ENCODE measurements at regions not wholly inside any gene's neighbourhood (a gene's known extent, or its start where the extent isn't known, plus 50 kb on each side); places are given as distances from the start of the nearest gene placed in this dataset.
"Not testable (repeated sequence)": the region's sequence is repeated elsewhere in the genome, so short reads cannot be mapped to it uniquely, and the experiment has no call there.

DNA sequence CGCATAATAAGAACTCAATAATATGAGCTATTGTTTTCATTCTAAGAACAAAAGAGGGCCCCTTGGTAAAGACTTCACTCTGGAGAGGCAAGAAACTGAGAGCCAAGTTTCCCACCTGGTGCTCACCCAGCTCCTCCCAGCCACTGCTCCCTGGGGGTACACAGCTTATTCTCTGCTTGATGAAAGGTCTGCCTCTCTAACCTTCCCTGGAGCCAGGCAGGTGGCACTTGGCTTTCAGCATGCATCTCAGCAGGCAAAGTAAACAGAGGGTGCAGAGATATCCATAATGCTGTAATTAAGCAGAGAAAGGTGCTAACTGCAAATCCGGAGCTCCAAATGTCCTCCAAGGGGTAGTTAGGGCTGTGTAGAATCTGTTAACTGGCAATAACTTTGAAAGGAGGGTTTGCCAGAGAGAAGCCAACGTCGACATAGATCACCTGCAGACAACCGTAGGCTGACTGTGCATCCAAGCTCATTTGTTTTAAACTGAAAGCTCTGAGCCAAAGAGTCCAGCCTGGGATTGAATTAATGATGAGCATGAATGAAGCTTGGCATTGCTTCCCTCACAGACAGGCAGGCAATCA is 159.6 kb upstream of the PROK2 start:
- H3K4me3 ChIP-seq (ENCODE audit: severe bottlenecking), result no peak overlapping the region
- no peaks in the 10 kb centered on the region for H3K9me3 ChIP-seq (ENCODE audit: severe bottlenecking)
- H3K4me1 ChIP-seq (ENCODE audit: insufficient read depth, poor library complexity, severe bottlenecking), result no peaks in the 10 kb centered on the region
- TF ChIP-seq, protein P1, sequence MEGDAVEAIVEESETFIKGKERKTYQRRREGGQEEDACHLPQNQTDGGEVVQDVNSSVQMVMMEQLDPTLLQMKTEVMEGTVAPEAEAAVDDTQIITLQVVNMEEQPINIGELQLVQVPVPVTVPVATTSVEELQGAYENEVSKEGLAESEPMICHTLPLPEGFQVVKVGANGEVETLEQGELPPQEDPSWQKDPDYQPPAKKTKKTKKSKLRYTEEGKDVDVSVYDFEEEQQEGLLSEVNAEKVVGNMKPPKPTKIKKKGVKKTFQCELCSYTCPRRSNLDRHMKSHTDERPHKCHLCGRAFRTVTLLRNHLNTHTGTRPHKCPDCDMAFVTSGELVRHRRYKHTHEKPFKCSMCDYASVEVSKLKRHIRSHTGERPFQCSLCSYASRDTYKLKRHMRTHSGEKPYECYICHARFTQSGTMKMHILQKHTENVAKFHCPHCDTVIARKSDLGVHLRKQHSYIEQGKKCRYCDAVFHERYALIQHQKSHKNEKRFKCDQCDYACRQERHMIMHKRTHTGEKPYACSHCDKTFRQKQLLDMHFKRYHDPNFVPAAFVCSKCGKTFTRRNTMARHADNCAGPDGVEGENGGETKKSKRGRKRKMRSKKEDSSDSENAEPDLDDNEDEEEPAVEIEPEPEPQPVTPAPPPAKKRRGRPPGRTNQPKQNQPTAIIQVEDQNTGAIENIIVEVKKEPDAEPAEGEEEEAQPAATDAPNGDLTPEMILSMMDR (IDR thresholded peaks at IDR 0.05; ENCODE audit: poor library complexity, severe bottlenecking), result no peak
- no peaks in the 10 kb centered on the region for H3K36me3 ChIP-seq (ENCODE audit: low read depth)
- no peak overlapping the region for H3K27ac ChIP-seq (ENCODE audit: poor library complexity, severe bottlenecking)
- no peaks in the 10 kb centered on the region for H3K27me3 ChIP-seq (ENCODE audit: insufficient read depth, poor library complexity, severe bottlenecking)
- DNase-seq (ENCODE audit: low spot score), result no peak
- ATAC-seq (ENCODE audit: low read depth), result no peak

DNA sequence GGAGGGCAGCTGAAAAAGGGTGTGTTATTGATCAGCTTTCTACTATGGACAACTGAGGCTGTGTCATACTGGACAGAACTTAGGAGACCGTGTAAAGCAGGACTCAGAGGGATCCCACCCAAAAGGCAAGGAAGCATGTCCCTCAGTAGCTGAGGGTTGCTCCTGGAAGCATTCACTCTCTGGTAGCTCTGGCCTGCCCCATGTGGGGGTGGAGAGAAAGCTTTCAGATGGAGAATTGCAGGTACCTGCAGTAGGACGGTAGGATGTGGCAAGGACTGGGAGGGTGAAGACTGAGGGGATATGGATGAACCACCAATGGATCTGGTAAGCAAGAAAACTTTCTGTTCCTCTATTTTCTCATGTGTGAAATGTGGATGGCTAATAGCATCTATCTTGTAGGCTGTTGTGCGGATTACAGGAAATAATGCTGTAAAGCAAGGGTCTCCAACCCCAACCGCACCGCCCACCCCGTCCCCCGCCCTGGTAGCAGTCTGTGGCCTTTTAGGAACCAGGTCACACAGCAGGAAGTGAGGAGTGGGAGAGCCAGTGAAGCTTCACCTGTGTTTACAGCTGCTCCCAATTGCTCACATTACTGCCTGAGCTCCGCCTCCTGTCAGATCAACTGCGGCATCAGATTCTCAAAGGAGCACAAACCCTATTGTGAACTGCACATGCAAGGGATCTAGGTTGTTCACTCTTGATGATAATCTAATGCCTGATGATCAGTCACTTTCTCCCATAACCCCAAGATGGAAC is 157.7 kb upstream of the PROK2 start:
- DNase-seq (ENCODE audit: low spot score) (no peak), ATAC-seq (ENCODE audit: low read depth) (no peak)
- TF ChIP-seq, protein P1 (IDR thresholded peaks at IDR 0.05; ENCODE audit: poor library complexity, severe bottlenecking), result no peak
- Histone ChIP-seq H3K36me3 (ENCODE audit: low read depth) (no peaks in the 10 kb centered on the region), H3K9me3 (ENCODE audit: severe bottlenecking) (no peaks in the 10 kb centered on the region), H3K4me1 (ENCODE audit: insufficient read depth, poor library complexity, severe bottlenecking) (no peaks in the 10 kb centered on the region), H3K4me3 (ENCODE audit: severe bottlenecking) (no peak overlapping the region), H3K27ac (ENCODE audit: poor library complexity, severe bottlenecking) (no peak overlapping the region), H3K27me3 (ENCODE audit: insufficient read depth, poor library complexity, severe bottlenecking) (no peaks in the 10 kb centered on the region)

DNA sequence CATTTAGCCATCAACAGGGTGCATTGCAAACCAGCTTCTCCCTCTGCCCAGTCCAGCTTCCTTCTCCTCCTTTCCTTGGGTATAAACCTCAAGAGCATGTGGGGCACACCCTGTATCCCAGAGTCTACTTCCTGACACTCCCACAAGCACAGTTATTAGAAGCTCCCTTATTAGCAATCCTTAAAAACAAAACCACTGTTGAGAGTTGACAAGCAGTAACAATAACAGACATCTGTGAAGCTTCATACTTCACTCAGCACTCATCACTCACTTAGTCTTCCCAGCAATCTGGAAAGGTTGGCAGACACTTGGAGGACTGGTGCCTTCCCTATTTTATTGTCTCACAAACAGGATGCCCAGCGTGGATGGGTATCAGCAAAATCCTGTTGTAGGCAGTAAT is 155.5 kb upstream of the PROK2 start:
- no peaks in the 10 kb centered on the region for H3K27me3 ChIP-seq (ENCODE audit: insufficient read depth, poor library complexity, severe bottlenecking)
- H3K4me3 ChIP-seq (ENCODE audit: severe bottlenecking), result no peak overlapping the region
- no peaks in the 10 kb centered on the region for H3K4me1 ChIP-seq (ENCODE audit: insufficient read depth, poor library complexity, severe bottlenecking)
- H3K9me3 ChIP-seq (ENCODE audit: severe bottlenecking), result no peaks in the 10 kb centered on the region
- H3K27ac ChIP-seq (ENCODE audit: poor library complexity, severe bottlenecking), result no peak overlapping the region
- DNase-seq (ENCODE audit: low spot score) (no peak), ATAC-seq (ENCODE audit: low read depth) (no peak)
- H3K36me3 ChIP-seq (ENCODE audit: low read depth), result no peaks in the 10 kb centered on the region
- TF ChIP-seq, protein P1 (IDR thresholded peaks at IDR 0.05; ENCODE audit: poor library complexity, severe bottlenecking), result no peak

DNA sequence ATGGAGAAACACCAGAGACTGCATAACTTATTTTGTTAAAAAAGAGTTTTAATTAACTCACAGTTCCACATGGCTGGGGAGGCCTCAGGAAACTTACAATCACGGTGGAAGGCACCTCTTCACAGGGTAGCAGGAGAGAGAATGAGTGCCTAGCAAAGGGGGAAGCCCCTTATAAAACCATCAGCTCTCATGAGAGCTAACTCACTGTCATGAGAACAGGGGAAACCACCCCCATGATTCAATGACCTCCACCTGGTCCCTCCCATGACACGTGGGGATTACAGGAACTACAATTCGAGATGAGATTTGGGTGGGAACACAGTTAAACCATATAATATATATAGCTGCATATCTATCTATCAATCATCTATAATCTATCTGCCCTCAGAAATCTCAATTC is 153.1 kb upstream of the PROK2 start:
- H3K4me3 ChIP-seq (ENCODE audit: severe bottlenecking); H3K27ac ChIP-seq (ENCODE audit: poor library complexity, severe bottlenecking); H3K4me1 ChIP-seq (ENCODE audit: insufficient read depth, poor library complexity, severe bottlenecking); H3K36me3 ChIP-seq (ENCODE audit: low read depth); H3K9me3 ChIP-seq (ENCODE audit: severe bottlenecking); H3K27me3 ChIP-seq (ENCODE audit: insufficient read depth, poor library complexity, severe bottlenecking); DNase-seq (ENCODE audit: low spot score); ATAC-seq (ENCODE audit: low read depth): not testable (repeated sequence)

DNA sequence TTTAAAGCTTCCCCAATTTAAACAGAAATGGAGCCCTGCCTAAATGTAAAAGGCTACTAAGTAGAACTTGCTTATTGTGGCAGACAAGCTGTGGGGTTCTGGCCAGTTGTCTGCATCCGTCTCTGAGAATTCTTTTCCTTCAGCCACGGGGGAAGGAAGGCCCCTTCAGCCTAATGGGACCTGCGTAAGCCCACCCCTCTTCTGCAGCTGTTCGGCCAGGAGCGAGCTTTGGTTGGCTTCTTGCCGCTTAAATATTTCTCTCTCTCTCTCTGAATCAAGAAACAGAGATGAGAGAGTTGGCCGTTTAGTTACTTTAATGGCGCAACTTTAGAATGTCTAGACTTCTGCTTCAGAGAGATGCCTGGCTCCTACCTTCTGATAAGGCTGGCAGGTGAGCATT is 151.7 kb upstream of the PROK2 start:
- Histone ChIP-seq H3K27me3 (ENCODE audit: insufficient read depth, poor library complexity, severe bottlenecking) (no peaks in the 10 kb centered on the region), H3K4me3 (ENCODE audit: severe bottlenecking) (no peak overlapping the region), H3K36me3 (ENCODE audit: low read depth) (no peaks in the 10 kb centered on the region), H3K9me3 (ENCODE audit: severe bottlenecking) (no peaks in the 10 kb centered on the region), H3K4me1 (ENCODE audit: insufficient read depth, poor library complexity, severe bottlenecking) (no peaks in the 10 kb centered on the region), H3K27ac (ENCODE audit: poor library complexity, severe bottlenecking) (no peak overlapping the region)
- TF ChIP-seq, protein P1 (IDR thresholded peaks at IDR 0.05; ENCODE audit: poor library complexity, severe bottlenecking), result no peak
- ATAC-seq (ENCODE audit: low read depth) (no peak), DNase-seq (ENCODE audit: low spot score) (no peak)
